Lower leg skin (tissue), 3 donors: ENCODE measurements at regions not wholly inside any gene's neighbourhood (a gene's known extent, or its start where the extent isn't known, plus 50 kb on each side); places are given as distances from the start of the nearest gene placed in this dataset.

ENCODE experiments used
- CTCF ChIP-seq, 3 donors: fragments of 450-650 bp; IDR thresholded peaks; one replicate each; pipeline ENCODE4 v1.5.1; 2016; ENCODE audit warnings: antibody characterized with exemption in 3 of 3, mild to moderate bottlenecking in 3 of 3, moderate library complexity in 2 of 3
- POLR2A ChIP-seq, 2 donors: fragments of 450-650 bp; IDR thresholded peaks; one replicate each; pipeline ENCODE4 v1.6.1; 2016 to 2017; ENCODE audit warnings: antibody characterized with exemption in 2 of 2, mild to moderate bottlenecking in 1 of 2, moderate library complexity in 1 of 2

GRCh38 chr6:54579011-54579410, 267.6 kb upstream of the FAM83B start:
- TF ChIP-seq POLR2A (IDR thresholded peaks at IDR 0.05) (no peak), CTCF (IDR thresholded peaks at IDR 0.05) (no peak)
